Smooth muscle cell (in vitro differentiated cells): ENCODE measurements at regions not wholly inside any gene's neighbourhood (a gene's known extent, or its start where the extent isn't known, plus 50 kb on each side); places are given as distances from the start of the nearest gene placed in this dataset.

Experiments used
- DNase-seq: peaks from one replicate; lab custom pipeline; 2025; ENCODE audit not compliant: unreplicated experiment; lab: John Stamatoyannopoulos, UW
- H2AFZ ChIP-seq: fragments of 200-600 bp; sonication (generic); 2 replicates; pipeline ENCODE4 v1.6.0; 2016; ENCODE audit warnings: antibody characterized with exemption, low read depth, mild to moderate bottlenecking
- H3F3A ChIP-seq: fragments of 200-600 bp; sonication (generic); 2 replicates; pipeline ENCODE4 v1.6.0; 2017; ENCODE audit warnings: antibody characterized with exemption, low read depth
- H3K27ac ChIP-seq: fragments of 200-600 bp; sonication (generic); 2 replicates; pipeline ENCODE4 v1.5.1; 2016; ENCODE audit warnings: low read depth, mild to moderate bottlenecking
- H3K27me3 ChIP-seq: fragments of 200-600 bp; sonication (generic); 2 replicates; pipeline ENCODE4 v1.6.1; 2016; ENCODE audit warnings: low read depth, mild to moderate bottlenecking
- H3K36me3 ChIP-seq: fragments of 200-600 bp; sonication (generic); 2 replicates; pipeline ENCODE4 v1.5.1; 2016; ENCODE audit warnings: low read depth
- H3K4me1 ChIP-seq: fragments of 200-600 bp; sonication (generic); 2 replicates; pipeline ENCODE4 v1.5.1; 2016; ENCODE audit warnings: low read depth
- H3K4me2 ChIP-seq: fragments of 200-600 bp; sonication (generic); 2 replicates; pipeline ENCODE4 v1.6.0; 2016; ENCODE audit warnings: mild to moderate bottlenecking
- H3K4me3 ChIP-seq: fragments of 200-600 bp; sonication (generic); 2 replicates; pipeline ENCODE4 v1.5.1; 2016; ENCODE audit warnings: mild to moderate bottlenecking
- H3K79me2 ChIP-seq: fragments of 200-600 bp; sonication (generic); 2 replicates; pipeline ENCODE4 v1.6.0; 2016; ENCODE audit warnings: low read depth, mild to moderate bottlenecking
- H3K9ac ChIP-seq: fragments of 200-600 bp; sonication (generic); 2 replicates; pipeline ENCODE4 v1.6.0; 2016; ENCODE audit warnings: low read depth
- H3K9me3 ChIP-seq: fragments of 200-600 bp; sonication (generic); replicated peaks from 2 replicates; pipeline ENCODE4 v1.5.1; 2016; ENCODE audit warnings: low read depth
- H4K20me1 ChIP-seq: fragments of 200-600 bp; sonication (generic); 2 replicates; pipeline ENCODE4 v1.6.0; 2016; ENCODE audit warnings: low read depth
- CTCF ChIP-seq: fragments of 200-600 bp; sonication (generic); IDR thresholded peaks from 2 replicates; pipeline ENCODE4 v1.5.1; 2017; ENCODE audit warnings: borderline replicate concordance, mild to moderate bottlenecking, antibody characterized with exemption; ENCODE audit not compliant: insufficient read depth, poor library complexity, severe bottlenecking
- WGBS: methylation state at CpG from one replicate; pipeline ENCODE4 v1.1.7; 2016; ENCODE audit warnings: low lambda C conversion rate; 5-methylcytosine and 5-hydroxymethylcytosine counted together

DNA sequence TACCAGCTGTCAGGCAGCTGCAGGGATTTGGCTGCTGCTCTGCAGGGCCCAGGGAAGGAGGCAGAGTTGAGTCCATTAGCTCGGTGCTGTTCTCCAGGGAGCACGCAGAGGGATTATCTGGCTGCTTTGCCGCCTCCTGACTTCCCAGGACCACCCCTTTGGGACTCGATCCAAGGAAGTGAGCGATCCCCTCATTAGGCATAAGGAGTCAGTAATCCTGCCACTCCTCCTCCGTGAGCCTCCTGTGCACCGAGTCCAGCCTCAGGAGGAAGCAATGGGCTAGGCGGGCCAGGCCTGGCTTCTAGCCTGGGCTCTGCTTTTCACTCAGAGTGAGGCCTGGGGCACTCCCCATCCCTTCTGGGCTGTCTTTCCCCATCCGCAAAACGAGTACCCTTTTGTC, 417.9 kb downstream of the RPS24 start:
- Histone ChIP-seq H3K27ac (no peak overlapping the region), H3K4me1 (peaks cover 4% of the 10 kb centered on the region), H3K4me2 (peak overlapping the region; percentile 16), H3F3A (peaks cover 3% of the 10 kb centered on the region), H3K36me3 (no peaks in the 10 kb centered on the region), H3K9me3 (no peaks in the 10 kb centered on the region), H3K27me3 (no peaks in the 10 kb centered on the region), H2AFZ (no peak overlapping the region), H3K79me2 (no peaks in the 10 kb centered on the region), H3K9ac (no peak overlapping the region), H4K20me1 (no peaks in the 10 kb centered on the region), H3K4me3 (no peak overlapping the region)
- TF ChIP-seq CTCF: no peak
- no peak for DNase-seq
- 38% methylated on average over 9 of the region's 10 CpGs for WGBS

- H3K36me3 ChIP-seq: no peaks in the 10 kb centered on the region
- H3K27ac ChIP-seq: no peak overlapping the region
- H3F3A ChIP-seq: peaks cover 3% of the 10 kb centered on the region
- no peaks in the 10 kb centered on the region for H3K79me2 ChIP-seq
- H3K9ac ChIP-seq: no peak overlapping the region
- H3K4me2 ChIP-seq: no peak overlapping the region
- H3K27me3 ChIP-seq: no peaks in the 10 kb centered on the region
- no peaks in the 10 kb centered on the region for H4K20me1 ChIP-seq
- H3K4me1 ChIP-seq: peaks cover 4% of the 10 kb centered on the region
- H2AFZ ChIP-seq: no peak overlapping the region
- H3K9me3 ChIP-seq: no peaks in the 10 kb centered on the region
- TF ChIP-seq CTCF: no peak
- no peak for DNase-seq
- no peak overlapping the region for H3K4me3 ChIP-seq
- 54% methylated on average over 7 of the region's 7 CpGs for WGBS
Measured at GRCh38 chr10:78454123-78454645, 420.5 kb downstream of the RPS24 start.

- H3K4me2 ChIP-seq: no peak overlapping the region
- no peaks in the 10 kb centered on the region for H3K36me3 ChIP-seq
- H3K27me3 ChIP-seq: no peaks in the 10 kb centered on the region
- H3K9me3 ChIP-seq: no peaks in the 10 kb centered on the region
- H3K4me1 ChIP-seq: peaks cover 4% of the 10 kb centered on the region
- no peak overlapping the region for H3K9ac ChIP-seq
- TF ChIP-seq CTCF: no peak
- H2AFZ ChIP-seq: no peak overlapping the region
- H3K27ac ChIP-seq: no peak overlapping the region
- H3K79me2 ChIP-seq: no peaks in the 10 kb centered on the region
- peaks cover 3% of the 10 kb centered on the region for H3F3A ChIP-seq
- 68% methylated on average over 8 of the region's 8 CpGs for WGBS
- no peak for DNase-seq
- no peaks in the 10 kb centered on the region for H4K20me1 ChIP-seq
- no peak overlapping the region for H3K4me3 ChIP-seq
Measured at GRCh38 chr10:78455236-78455635, 421.6 kb downstream of the RPS24 start.

DNA sequence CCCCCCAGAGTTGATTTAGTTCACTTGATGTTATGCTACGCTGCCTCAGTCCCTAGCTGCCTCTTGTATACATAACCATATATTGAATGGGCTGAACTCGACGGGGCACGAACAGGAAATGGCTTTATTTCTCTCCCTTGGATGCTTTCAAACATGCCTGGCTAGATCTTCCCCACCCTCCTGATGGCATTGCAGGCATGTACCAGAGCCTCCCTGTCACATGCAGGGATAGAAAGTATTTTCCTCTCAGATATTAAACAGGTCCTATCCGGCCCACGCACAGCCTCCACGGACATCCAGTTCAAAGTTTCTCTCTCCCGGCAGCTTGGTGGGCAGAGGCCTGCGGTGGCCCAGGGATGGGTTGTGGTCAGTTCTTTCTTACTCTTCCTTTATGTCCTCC, 422.1 kb downstream of the RPS24 start:
- no peak for DNase-seq
- Histone ChIP-seq H3K4me1 (peaks cover 4% of the 10 kb centered on the region), H2AFZ (no peak overlapping the region), H4K20me1 (no peaks in the 10 kb centered on the region), H3K36me3 (no peaks in the 10 kb centered on the region), H3K79me2 (no peaks in the 10 kb centered on the region), H3F3A (peaks cover 3% of the 10 kb centered on the region), H3K4me2 (no peak overlapping the region), H3K9me3 (no peaks in the 10 kb centered on the region), H3K27ac (no peak overlapping the region), H3K27me3 (no peaks in the 10 kb centered on the region), H3K9ac (no peak overlapping the region), H3K4me3 (no peak overlapping the region)
- WGBS: 47% methylated on average over 9 of the region's 9 CpGs
- no peak for TF ChIP-seq CTCF
